Esophagus (tissue), 2 donors: ENCODE measurements at regions not wholly inside any gene's neighbourhood (a gene's known extent, or its start where the extent isn't known, plus 50 kb on each side); places are given as distances from the start of the nearest gene placed in this dataset.
"Not testable (repeated sequence)": the region's sequence is repeated elsewhere in the genome, so short reads cannot be mapped to it uniquely, and the experiment has no call there.

Experiments
- H3K27ac ChIP-seq, 2 donors: one replicate each; pipeline ENCODE4 v1.5.1; 2013; ENCODE audit warnings: low read depth in 2 of 2, mild to moderate bottlenecking in 2 of 2, inconsistent platforms in 1 of 2, low read length in 1 of 2, moderate library complexity in 1 of 2
- H3K27me3 ChIP-seq, 2 donors: one replicate each; pipeline ENCODE4 v1.6.1; 2013; ENCODE audit warnings: low read length in 2 of 2, control low read depth in 1 of 2, mild to moderate bottlenecking in 1 of 2; ENCODE audit not compliant: insufficient read depth in 2 of 2, control insufficient read depth in 1 of 2
- H3K36me3 ChIP-seq, 2 donors: one replicate each; pipeline ENCODE4 v1.6.1; 2013; ENCODE audit warnings: low read length in 1 of 2; ENCODE audit not compliant: control insufficient read depth in 2 of 2, insufficient read depth in 2 of 2
- H3K4me1 ChIP-seq, 2 donors: one replicate each; pipeline ENCODE4 v1.6.1; 2013; ENCODE audit warnings: low read length in 1 of 2; ENCODE audit not compliant: control insufficient read depth in 2 of 2, insufficient read depth in 2 of 2
- H3K4me3 ChIP-seq, 2 donors: one replicate each; pipeline ENCODE4 v1.5.1; 2013; ENCODE audit warnings: low read length in 2 of 2, mild to moderate bottlenecking in 2 of 2, low read depth in 1 of 2, moderate library complexity in 1 of 2
- H3K9me3 ChIP-seq, 2 donors: one replicate each; pipeline ENCODE4 v1.6.1; 2013; ENCODE audit warnings: mild to moderate bottlenecking in 2 of 2, low read depth in 1 of 2, low read length in 1 of 2, moderate library complexity in 1 of 2; ENCODE audit not compliant: control insufficient read depth in 2 of 2, insufficient read depth in 1 of 2
- WGBS, 2 donors: extraction: QIAGEN DNeasy Blood & Tissue Kit; methylation state at CpG; one replicate each; pipeline ENCODE4 v1.1.7; 2013; 5-methylcytosine and 5-hydroxymethylcytosine counted together
- donor health status: healthy with polysubstance abuse.
- donor health status: Bipolar disorder and iron deficiency.

DNA sequence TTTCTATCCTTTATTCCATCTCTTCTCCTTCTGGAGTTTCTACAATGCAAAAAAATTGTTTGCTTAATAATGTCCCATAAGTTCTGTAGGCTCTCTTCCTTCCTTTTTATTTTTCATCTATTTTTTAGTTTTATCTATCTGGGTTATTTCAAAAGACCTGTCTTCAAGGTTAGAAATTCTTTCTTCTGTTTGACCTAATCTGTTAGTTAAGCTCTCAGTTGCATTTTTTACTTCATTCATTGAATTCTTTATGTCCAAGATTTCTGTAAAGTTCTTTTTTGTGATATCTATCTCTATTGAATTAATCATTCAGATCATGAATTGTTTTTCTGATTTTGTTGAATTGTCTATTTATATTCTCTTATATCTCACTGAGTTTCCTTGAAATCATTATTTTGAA lies 145.9 kb upstream of the TLE4 start:
- peaks cover 0 to 5% of the 10 kb centered on the region in 2 donors for H3K9me3 ChIP-seq
- no peak overlapping the region for H3K4me3 ChIP-seq

DNA sequence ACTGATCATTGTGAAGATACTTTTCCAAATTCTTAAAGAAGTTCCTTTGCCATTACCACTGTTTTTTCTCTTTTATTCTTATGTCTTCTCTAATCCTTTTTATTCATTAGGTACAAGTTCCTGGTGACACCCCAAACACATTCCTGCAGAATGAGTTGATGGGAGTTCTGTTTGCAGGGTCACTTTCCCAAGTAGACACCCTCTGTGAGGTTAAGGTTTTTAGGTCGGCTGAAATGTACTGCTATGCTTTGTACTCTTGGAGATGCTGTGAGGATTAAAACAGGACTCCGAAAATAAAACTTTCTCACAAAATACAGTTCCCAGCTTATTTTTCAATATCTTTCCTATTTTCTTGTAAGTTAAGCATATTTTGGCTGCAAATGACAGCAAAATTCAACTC lies 143.3 kb upstream of the TLE4 start:
- WGBS, 2 donors = 73 to 93% methylated on average over 2 of the region's 2 CpGs
- Histone ChIP-seq H3K27me3 (no peaks in the 10 kb centered on the region), H3K27ac (no peak overlapping the region)

More for the DNA sequence above, 145.9 kb upstream of the TLE4 start:
- Histone ChIP-seq H3K27me3 (no peaks in the 10 kb centered on the region), H3K36me3 (no peaks in the 10 kb centered on the region), H3K27ac (no peak overlapping the region), H3K4me1 (no peaks in the 10 kb centered on the region)

DNA sequence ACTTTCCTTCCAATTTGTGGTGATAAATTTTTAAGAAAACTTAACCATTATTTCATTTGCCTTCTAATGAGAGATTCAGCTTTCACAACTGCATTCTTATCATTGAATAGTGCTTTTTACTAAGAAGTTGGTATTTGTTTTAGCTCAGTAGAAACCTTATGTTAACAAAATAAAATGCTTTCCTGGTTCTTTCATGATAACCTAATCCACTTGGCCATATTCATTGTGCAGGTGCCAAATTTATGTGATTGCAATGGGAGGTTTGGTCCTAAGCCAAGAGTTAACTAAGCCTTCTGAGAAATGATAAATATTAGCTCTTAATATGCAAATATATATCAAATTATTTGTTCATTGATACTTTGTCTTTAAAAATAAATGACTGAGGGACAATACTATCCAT lies 141.1 kb upstream of the TLE4 start:
- peaks cover 0 to 5% of the 10 kb centered on the region in 2 donors for H3K9me3 ChIP-seq
- no peak overlapping the region for H3K27ac ChIP-seq
- H3K4me3 ChIP-seq = no peak overlapping the region
- no peaks in the 10 kb centered on the region for H3K4me1 ChIP-seq
- no peaks in the 10 kb centered on the region for H3K36me3 ChIP-seq
- H3K27me3 ChIP-seq = no peaks in the 10 kb centered on the region

More for the DNA sequence above, 143.3 kb upstream of the TLE4 start:
- Histone ChIP-seq H3K4me1 (no peaks in the 10 kb centered on the region), H3K36me3 (no peaks in the 10 kb centered on the region), H3K9me3 (peaks cover 0 to 5% of the 10 kb centered on the region in 2 donors), H3K4me3 (no peak overlapping the region)

DNA sequence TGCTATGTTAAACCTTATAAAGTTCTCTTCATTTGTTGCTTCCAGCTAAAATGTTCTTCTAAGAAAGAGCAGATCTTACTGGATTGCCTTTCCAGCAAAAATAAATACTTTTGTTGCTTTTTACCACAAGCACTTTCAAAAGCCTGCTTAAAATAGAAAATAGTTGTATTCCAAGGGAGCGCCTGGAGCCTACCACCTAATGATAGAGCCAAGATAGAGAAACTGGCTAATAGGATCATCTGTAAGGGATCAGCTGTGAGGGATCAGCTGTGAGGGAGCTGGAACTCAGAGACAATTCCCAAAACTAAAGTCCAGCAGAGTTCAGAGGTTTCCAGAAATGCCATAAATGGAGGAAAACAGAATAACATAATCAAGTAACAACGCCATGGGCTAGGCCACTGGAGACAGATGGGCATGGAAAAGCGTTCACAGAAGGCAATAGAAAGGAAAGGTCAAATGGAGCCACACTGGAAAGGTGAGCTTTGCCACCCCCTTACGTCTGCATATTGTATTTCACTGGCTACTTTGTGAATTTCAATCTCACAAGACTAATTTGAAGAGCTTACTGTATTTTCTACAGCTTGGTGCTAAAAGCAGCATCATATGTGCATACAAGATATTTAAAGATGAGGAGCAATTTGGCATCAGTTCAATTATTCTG lies 140.6 kb upstream of the TLE4 start:
- Histone ChIP-seq H3K9me3 (peaks cover 0 to 5% of the 10 kb centered on the region in 2 donors), H3K27me3 (no peaks in the 10 kb centered on the region), H3K27ac (no peak overlapping the region), H3K4me3 (no peak overlapping the region), H3K36me3 (no peaks in the 10 kb centered on the region), H3K4me1 (no peaks in the 10 kb centered on the region)
- 64 to 69% methylated on average over 4 of the region's 4 CpGs for WGBS, 2 donors

DNA sequence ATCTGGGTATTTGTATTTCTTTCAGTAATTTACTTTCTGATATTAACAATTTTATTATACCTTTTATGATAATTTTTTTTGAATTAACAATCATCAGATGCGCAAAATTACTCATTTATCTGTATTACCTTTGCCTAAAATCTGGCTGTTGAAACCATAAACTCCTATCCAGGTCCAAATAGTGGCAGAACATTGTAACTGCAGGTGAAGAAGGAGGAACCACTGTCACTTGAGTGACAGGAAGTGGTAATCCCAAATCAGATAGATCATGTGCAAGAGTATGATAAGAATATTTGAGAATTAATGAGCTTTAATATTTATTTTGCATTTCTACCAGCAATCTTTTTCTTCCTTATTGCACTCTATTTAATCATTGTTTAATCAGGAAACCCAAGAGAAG lies 139.3 kb upstream of the TLE4 start:
- Histone ChIP-seq H3K36me3 (no peaks in the 10 kb centered on the region), H3K27ac (no peak overlapping the region), H3K9me3 (no peaks in the 10 kb centered on the region), H3K4me3 (no peak overlapping the region), H3K4me1 (no peaks in the 10 kb centered on the region), H3K27me3 (no peaks in the 10 kb centered on the region)
- 96 to 97% methylated on average over 1 of the region's 1 CpG for WGBS, 2 donors

DNA sequence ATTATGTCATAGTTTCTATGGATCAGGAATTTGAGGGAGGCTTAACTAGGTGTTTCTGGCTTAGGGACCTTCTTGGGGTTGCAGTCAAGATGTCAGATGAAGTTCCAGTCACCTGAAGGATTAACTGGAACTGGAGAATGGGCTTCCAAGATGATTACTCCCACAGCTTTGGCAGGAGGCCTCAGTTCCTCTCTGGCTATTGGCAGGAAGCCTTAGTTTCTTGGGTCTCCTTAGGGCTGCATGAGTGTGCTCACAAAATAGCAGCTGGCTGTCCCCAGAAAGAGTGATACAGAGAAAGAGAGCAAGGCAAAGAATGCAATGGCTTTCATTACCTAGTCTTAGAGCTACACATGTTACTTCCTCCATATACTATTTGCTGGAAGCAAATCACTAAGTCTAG lies 138.1 kb upstream of the TLE4 start:
- no peaks in the 10 kb centered on the region for H3K9me3 ChIP-seq
- no peak overlapping the region for H3K27ac ChIP-seq
- no peaks in the 10 kb centered on the region for H3K4me1 ChIP-seq
- H3K27me3 ChIP-seq = peaks cover 0 to 2% of the 10 kb centered on the region in 2 donors
- no peaks in the 10 kb centered on the region for H3K36me3 ChIP-seq
- no peak overlapping the region for H3K4me3 ChIP-seq

DNA sequence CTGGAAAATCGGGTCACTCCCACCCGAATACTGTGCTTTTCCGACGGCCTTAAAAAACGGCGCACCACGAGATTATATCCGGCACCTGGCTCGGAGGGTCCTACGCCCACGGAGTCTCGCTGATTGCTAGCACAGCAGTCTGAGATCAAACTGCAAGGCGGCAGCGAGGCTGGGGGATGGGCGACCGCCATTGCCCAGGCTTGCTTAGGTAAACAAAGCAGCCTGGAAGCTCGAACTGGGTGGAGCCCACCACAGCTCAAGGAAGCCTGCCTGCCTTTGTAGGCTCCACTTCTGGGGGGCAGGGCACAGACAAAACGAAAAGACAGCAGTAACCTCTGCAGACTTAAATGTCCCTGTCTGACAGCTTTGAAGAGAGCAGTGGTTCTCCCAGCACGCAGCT lies 132.5 kb upstream of the TLE4 start:
- H3K27me3 ChIP-seq, H3K4me1 ChIP-seq, H3K9me3 ChIP-seq, H3K36me3 ChIP-seq, H3K27ac ChIP-seq: not testable (repeated sequence)
- peak overlapping the region; percentile 26 to 32 for H3K4me3 ChIP-seq
- 9 to 13% methylated on average over 18 to 19 of the region's 19 CpGs for WGBS, 2 donors

DNA sequence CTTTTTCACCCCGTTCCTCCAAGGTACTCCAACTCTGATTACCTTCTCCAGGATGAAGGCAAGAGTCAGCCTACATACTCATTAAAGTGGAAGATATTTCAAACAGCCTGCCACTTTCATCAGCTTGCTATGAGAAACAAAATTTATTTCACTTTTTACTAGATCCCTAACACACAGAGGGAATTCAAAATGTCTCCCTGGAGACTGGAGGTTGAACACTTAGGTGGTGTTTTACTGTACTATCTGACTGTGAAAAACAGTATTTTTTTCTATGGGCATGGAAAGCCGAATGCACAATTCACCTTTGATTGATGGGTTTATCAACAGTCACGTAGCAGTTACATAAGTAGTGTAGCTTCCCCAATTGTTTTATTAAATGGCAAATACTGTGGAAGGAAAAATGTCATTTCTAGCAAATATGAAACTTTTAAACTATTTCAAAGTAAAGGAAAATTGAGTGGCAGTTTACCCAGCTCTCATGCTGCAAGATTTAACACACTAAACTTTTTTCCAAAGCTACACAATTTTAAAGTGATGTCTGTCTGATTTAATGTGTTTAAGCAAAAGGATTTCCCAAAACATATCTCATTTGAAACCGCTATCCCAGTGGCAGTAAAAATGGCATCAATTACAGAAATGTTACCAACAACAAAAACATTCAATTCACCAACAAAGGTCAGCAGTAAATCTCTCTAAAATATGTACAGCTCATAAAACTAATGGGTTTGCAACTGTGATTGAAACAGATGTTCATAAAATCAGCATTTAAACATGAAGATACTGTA lies 125.0 kb upstream of the TLE4 start:
- WGBS, 2 donors = 44 to 63% methylated on average over 4 of the region's 4 CpGs
- no peak overlapping the region for H3K27ac ChIP-seq

DNA sequence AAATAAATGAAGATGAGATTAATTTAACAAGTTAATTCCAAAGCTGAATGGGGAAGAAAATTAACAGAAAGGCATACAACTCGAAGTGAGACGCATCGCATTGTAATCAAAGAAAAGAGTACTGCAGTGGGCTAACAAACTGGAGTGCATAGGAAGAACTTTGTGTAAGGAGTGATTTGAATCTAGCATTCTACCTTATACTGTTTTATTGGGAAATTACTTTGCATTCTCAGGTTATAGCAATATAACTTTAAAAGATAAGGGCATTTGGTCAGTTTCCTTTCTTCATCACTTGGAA lies 124.5 kb upstream of the TLE4 start:
- no peaks in the 10 kb centered on the region for H3K9me3 ChIP-seq
- no peak overlapping the region for H3K27ac ChIP-seq
- H3K4me1 ChIP-seq = no peaks in the 10 kb centered on the region
- no peaks in the 10 kb centered on the region for H3K27me3 ChIP-seq
- 89 to 93% methylated on average over 3 of the region's 3 CpGs for WGBS, 2 donors
- no peaks in the 10 kb centered on the region for H3K36me3 ChIP-seq
- no peak overlapping the region for H3K4me3 ChIP-seq

More for the DNA sequence above, 125.0 kb upstream of the TLE4 start:
- Histone ChIP-seq H3K27me3 (no peaks in the 10 kb centered on the region), H3K4me1 (no peaks in the 10 kb centered on the region), H3K4me3 (no peak overlapping the region), H3K36me3 (no peaks in the 10 kb centered on the region), H3K9me3 (no peaks in the 10 kb centered on the region)

DNA sequence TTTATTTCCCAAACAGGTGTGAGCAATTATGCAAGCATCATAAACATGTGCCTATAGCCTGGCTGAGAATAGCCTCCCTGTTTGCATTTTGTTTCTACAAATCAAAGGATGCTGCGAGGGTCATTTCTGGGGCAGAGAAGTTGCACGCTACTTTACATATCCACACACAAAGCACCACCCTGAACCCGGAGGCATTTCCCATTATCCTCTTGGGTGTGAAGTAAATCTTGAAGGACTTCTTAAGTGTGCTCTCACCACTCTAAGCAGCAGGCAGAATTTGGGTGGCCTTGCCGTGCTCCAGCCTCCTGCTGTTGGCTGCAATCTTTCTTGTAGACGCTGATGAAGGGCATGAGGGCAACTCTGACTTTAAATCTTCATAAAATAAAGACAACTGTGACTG lies 124.0 kb upstream of the TLE4 start:
- Histone ChIP-seq H3K27ac (no peak overlapping the region), H3K27me3 (no peaks in the 10 kb centered on the region), H3K4me3 (no peak overlapping the region), H3K4me1 (no peaks in the 10 kb centered on the region), H3K36me3 (no peaks in the 10 kb centered on the region), H3K9me3 (no peaks in the 10 kb centered on the region)
- WGBS, 2 donors = 51 to 54% methylated on average over 5 of the region's 5 CpGs
